Natural killer cell (primary cell): ENCODE measurements at regions not wholly inside any gene's neighbourhood (a gene's known extent, or its start where the extent isn't known, plus 50 kb on each side); places are given as distances from the start of the nearest gene placed in this dataset.

Source experiments
- ATAC-seq, 3 donors: fragments of 150-1000 bp in 2 of 3; fragments of 200-7000 bp in 1 of 3; cut with Tn5 transposase; 1 replicate in 1 of 3; 2 replicates in 2 of 3; pipeline ENCODE4 v1.10.0; 2021; ENCODE audit warnings: mild to moderate bottlenecking in 2 of 3, moderate library complexity in 2 of 3
- DNase-seq, 2 donors: peaks; one replicate each; pipeline versions ENCODE4 v3.0.0 to v3.0.0-alpha.2; 2013 to 2021; ENCODE audit warnings: mixed read lengths in 1 of 2
- H3K27ac ChIP-seq: one replicate; pipeline ENCODE4 v1.5.1; 2013; ENCODE audit warnings: mild to moderate bottlenecking, low read length
- H3K27me3 ChIP-seq: one replicate; pipeline ENCODE4 v1.6.1; 2013; ENCODE audit warnings: low read length; ENCODE audit not compliant: control insufficient read depth, insufficient read depth
- H3K36me3 ChIP-seq: one replicate; pipeline ENCODE4 v1.6.1; 2013; ENCODE audit warnings: low read length; ENCODE audit not compliant: control insufficient read depth, insufficient read depth
- H3K4me1 ChIP-seq: one replicate; pipeline ENCODE4 v1.6.1; 2013; ENCODE audit warnings: low read length; ENCODE audit not compliant: control insufficient read depth, insufficient read depth
- H3K4me3 ChIP-seq: one replicate; pipeline ENCODE4 v1.5.1; 2013; ENCODE audit warnings: low read length
- H3K9me3 ChIP-seq: one replicate; pipeline ENCODE4 v1.6.1; 2013; ENCODE audit warnings: low read length; ENCODE audit not compliant: control insufficient read depth, insufficient read depth
- H3K27ac Mint-ChIP-seq, 2 donors: one replicate each; pipeline ENCODE4 v1.8.0; 2022; ENCODE audit warnings: mild to moderate bottlenecking in 2 of 2, mixed read lengths in 2 of 2, moderate library complexity in 1 of 2
- H3K27me3 Mint-ChIP-seq, 2 donors: one replicate each; pipeline ENCODE4 v1.8.0; 2022; ENCODE audit warnings: low read depth in 2 of 2, mixed read lengths in 2 of 2
- H3K36me3 Mint-ChIP-seq: one replicate; pipeline ENCODE4 v1.8.0; 2022; ENCODE audit warnings: mixed read lengths
- H3K4me1 Mint-ChIP-seq, 2 donors: one replicate each; pipeline ENCODE4 v1.8.0; 2022; ENCODE audit warnings: mixed read lengths in 2 of 2
- H3K4me3 Mint-ChIP-seq: one replicate; pipeline ENCODE4 v1.8.0; 2022; ENCODE audit warnings: mild to moderate bottlenecking, moderate library complexity, mixed read lengths
- H3K9me3 Mint-ChIP-seq, 2 donors: one replicate each; pipeline ENCODE4 v1.8.0; 2022; ENCODE audit warnings: mixed read lengths in 2 of 2
- CTCF ChIP-seq: fragments of 200-600 bp; IDR thresholded peaks from one replicate; pipeline ENCODE4 v1.8.0; 2022; ENCODE audit warnings: antibody characterized with exemption
- WGBS: methylation state at CpG from one replicate; pipeline ENCODE4 v1.1.7; 2013; ENCODE audit warnings: missing lambda C conversion rate; ENCODE audit not compliant: insufficient coverage; 5-methylcytosine and 5-hydroxymethylcytosine counted together
- intact Hi-C: fragments of 100-400 bp; cut with micrococcal nuclease; formaldehyde crosslinking; loops from one replicate; pipeline ENCODE4 v1.14.2; 2022

GRCh38 chr21:16978309-16978895, 534.4 kb upstream of the CXADR start:
- DNase-seq (no peak), ATAC-seq (no peak)
- intact Hi-C loops, result no loop called here
- H3K4me1 ChIP-seq, result no peaks in the 10 kb centered on the region
- no peak overlapping the region for H3K27ac Mint-ChIP-seq
- no peak for TF ChIP-seq CTCF
- H3K4me3 Mint-ChIP-seq, result no peak overlapping the region
- H3K4me1 Mint-ChIP-seq, result no peaks in the 10 kb centered on the region
- H3K27me3 ChIP-seq, result no peaks in the 10 kb centered on the region
- no peaks in the 10 kb centered on the region for H3K36me3 ChIP-seq
- peaks cover 2% of the 10 kb centered on the region for H3K9me3 ChIP-seq
- no peak overlapping the region for H3K4me3 ChIP-seq
- no peaks in the 10 kb centered on the region for H3K27me3 Mint-ChIP-seq
- 85% methylated on average over 4 of the region's 4 CpGs for WGBS
- H3K36me3 Mint-ChIP-seq, result no peaks in the 10 kb centered on the region
- no peak overlapping the region for H3K27ac ChIP-seq
- H3K9me3 Mint-ChIP-seq, result peaks cover 9 to 13% of the 10 kb centered on the region in 2 donors

GRCh38 chr21:16979574-16979973, 533.3 kb upstream of the CXADR start:
- Mint-ChIP-seq H3K27me3 (no peaks in the 10 kb centered on the region), H3K4me3 (no peak overlapping the region), H3K4me1 (no peaks in the 10 kb centered on the region), H3K27ac (no peak overlapping the region), H3K36me3 (no peaks in the 10 kb centered on the region), H3K9me3 (peaks cover 12% of the 10 kb centered on the region in 2 donors)
- Histone ChIP-seq H3K4me3 (no peak overlapping the region), H3K9me3 (peaks cover 2% of the 10 kb centered on the region), H3K27me3 (no peaks in the 10 kb centered on the region), H3K36me3 (no peaks in the 10 kb centered on the region), H3K4me1 (no peaks in the 10 kb centered on the region), H3K27ac (no peak overlapping the region)
- DNase-seq, result no peak
- no peak for TF ChIP-seq CTCF
- intact Hi-C loops, result no loop called here
- 86% methylated on average over 3 of the region's 3 CpGs for WGBS
- no peak for ATAC-seq

GRCh38 chr21:16983420-16983819, 529.4 kb upstream of the CXADR start:
- no peak for ATAC-seq
- Histone ChIP-seq H3K27me3 (no peaks in the 10 kb centered on the region), H3K36me3 (no peaks in the 10 kb centered on the region), H3K27ac (no peak overlapping the region), H3K9me3 (peaks cover under 1% of the 10 kb centered on the region), H3K4me3 (no peak overlapping the region), H3K4me1 (no peaks in the 10 kb centered on the region)
- Mint-ChIP-seq H3K27ac (no peak overlapping the region), H3K4me3 (no peak overlapping the region), H3K27me3 (no peaks in the 10 kb centered on the region), H3K36me3 (no peaks in the 10 kb centered on the region), H3K4me1 (no peaks in the 10 kb centered on the region), H3K9me3 (peaks cover 12 to 19% of the 10 kb centered on the region in 2 donors)
- no peak for TF ChIP-seq CTCF
- no peak for DNase-seq
- intact Hi-C loops, result no loop called here

- no peak for TF ChIP-seq CTCF
- H3K4me1 Mint-ChIP-seq, result no peaks in the 10 kb centered on the region
- no peaks in the 10 kb centered on the region for H3K27me3 Mint-ChIP-seq
- no peaks in the 10 kb centered on the region for H3K4me1 ChIP-seq
- no peaks in the 10 kb centered on the region for H3K36me3 ChIP-seq
- no peak overlapping the region for H3K27ac ChIP-seq
- ATAC-seq (no peak), DNase-seq (no peak)
- 69% methylated on average over 1 of the region's 3 CpGs for WGBS
- H3K4me3 Mint-ChIP-seq, result no peak overlapping the region
- peaks cover 17 to 35% of the 10 kb centered on the region in 2 donors for H3K9me3 Mint-ChIP-seq
- H3K27me3 ChIP-seq, result no peaks in the 10 kb centered on the region
- no peak overlapping the region for H3K4me3 ChIP-seq
- H3K27ac Mint-ChIP-seq, result no peak overlapping the region
- peaks cover 3% of the 10 kb centered on the region for H3K9me3 ChIP-seq
- intact Hi-C loops, result no loop called here
- peaks cover 3% of the 10 kb centered on the region for H3K36me3 Mint-ChIP-seq
These were observed 520.4 kb upstream of the CXADR start for GRCh38 chr21:16992448-16992847.
